ENCODE measurements at regions not wholly inside any gene's neighbourhood (a gene's known extent, or its start where the extent isn't known, plus 50 kb on each side); places are given as distances from the start of the nearest gene placed in this dataset.

GRCh38 chr21:35233756-35234155 is 184.7 kb upstream of the RUNX1 start:
- H3K9me3 ChIP-seq (ENCODE audit: control insufficient read depth, insufficient read depth, low read length), result no peaks in the 10 kb centered on the region
- WGBS (ENCODE audit: insufficient coverage, insufficient read length), result no CpG with 5 or more reads among the region's 3 CpGs
- no peak for DNase-seq (ENCODE audit: low read depth, low spot score)
- no peak overlapping the region for H3K27ac ChIP-seq (ENCODE audit: low read length)
- no peaks in the 10 kb centered on the region for H3K4me1 ChIP-seq (ENCODE audit: control insufficient read depth, insufficient read depth, low read length)
- no peaks in the 10 kb centered on the region for H3K27me3 ChIP-seq (ENCODE audit: control insufficient read depth, insufficient read depth, low read length)
- H3K4me3 ChIP-seq (ENCODE audit: low read length), result no peak overlapping the region
- H3K36me3 ChIP-seq (ENCODE audit: control insufficient read depth, insufficient read depth, low read length), result no peaks in the 10 kb centered on the region

- no peaks in the 10 kb centered on the region for H3K27me3 ChIP-seq (ENCODE audit: control insufficient read depth, insufficient read depth, low read length)
- no peak for DNase-seq (ENCODE audit: low read depth, low spot score)
- no peak overlapping the region for H3K4me3 ChIP-seq (ENCODE audit: low read length)
- H3K27ac ChIP-seq (ENCODE audit: low read length), result no peak overlapping the region
- no CpG with 5 or more reads among the region's 11 CpGs for WGBS (ENCODE audit: insufficient coverage, insufficient read length)
- H3K36me3 ChIP-seq (ENCODE audit: control insufficient read depth, insufficient read depth, low read length), result no peaks in the 10 kb centered on the region
- H3K4me1 ChIP-seq (ENCODE audit: control insufficient read depth, insufficient read depth, low read length), result peaks cover 2% of the 10 kb centered on the region; the same call in 1 of the 2 replicates
- H3K9me3 ChIP-seq (ENCODE audit: control insufficient read depth, insufficient read depth, low read length), result no peaks in the 10 kb centered on the region
These were observed 183.6 kb upstream of the RUNX1 start for GRCh38 chr21:35232545-35233176.

DNA sequence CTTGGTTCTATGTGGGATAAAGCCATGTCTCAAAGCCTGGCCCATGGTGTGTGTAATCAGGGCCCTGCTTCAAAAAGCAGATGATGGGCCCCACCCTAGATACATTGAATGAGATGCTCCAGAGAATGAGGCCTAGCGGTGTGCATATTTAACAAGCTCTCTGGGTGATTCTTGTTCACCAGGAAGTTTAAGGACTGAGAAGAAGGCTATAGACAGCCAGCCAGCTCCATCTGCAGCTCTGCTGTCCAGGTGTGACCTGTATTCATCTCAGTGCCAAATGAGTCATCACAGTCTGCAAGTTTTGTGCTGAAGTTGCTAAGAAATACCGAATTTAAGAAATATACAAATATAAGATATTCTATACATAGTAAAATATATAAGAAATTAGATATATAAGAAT is 182.0 kb upstream of the RUNX1 start:
- DNase-seq (ENCODE audit: low read depth, low spot score), result no peak
- H3K4me1 ChIP-seq (ENCODE audit: control insufficient read depth, insufficient read depth, low read length), result peaks cover 2% of the 10 kb centered on the region
- no peaks in the 10 kb centered on the region for H3K9me3 ChIP-seq (ENCODE audit: control insufficient read depth, insufficient read depth, low read length)
- no peaks in the 10 kb centered on the region for H3K27me3 ChIP-seq (ENCODE audit: control insufficient read depth, insufficient read depth, low read length)
- H3K36me3 ChIP-seq (ENCODE audit: control insufficient read depth, insufficient read depth, low read length), result no peaks in the 10 kb centered on the region
- no CpG with 5 or more reads among the region's 2 CpGs for WGBS (ENCODE audit: insufficient coverage, insufficient read length)
- no peak overlapping the region for H3K27ac ChIP-seq (ENCODE audit: low read length)
- H3K4me3 ChIP-seq (ENCODE audit: low read length), result no peak overlapping the region

- no peaks in the 10 kb centered on the region for H3K9me3 ChIP-seq (ENCODE audit: control insufficient read depth, insufficient read depth, low read length)
- H3K4me1 ChIP-seq (ENCODE audit: control insufficient read depth, insufficient read depth, low read length), result peaks cover 2% of the 10 kb centered on the region
- H3K27me3 ChIP-seq (ENCODE audit: control insufficient read depth, insufficient read depth, low read length), result no peaks in the 10 kb centered on the region
- no peak overlapping the region for H3K4me3 ChIP-seq (ENCODE audit: low read length)
- DNase-seq (ENCODE audit: low read depth, low spot score), result no peak
- no peak overlapping the region for H3K27ac ChIP-seq (ENCODE audit: low read length)
- no peaks in the 10 kb centered on the region for H3K36me3 ChIP-seq (ENCODE audit: control insufficient read depth, insufficient read depth, low read length)
- no CpG with 5 or more reads among the region's 3 CpGs for WGBS (ENCODE audit: insufficient coverage, insufficient read length)
These were observed 180.2 kb upstream of the RUNX1 start for GRCh38 chr21:35229290-35229689.

DNA sequence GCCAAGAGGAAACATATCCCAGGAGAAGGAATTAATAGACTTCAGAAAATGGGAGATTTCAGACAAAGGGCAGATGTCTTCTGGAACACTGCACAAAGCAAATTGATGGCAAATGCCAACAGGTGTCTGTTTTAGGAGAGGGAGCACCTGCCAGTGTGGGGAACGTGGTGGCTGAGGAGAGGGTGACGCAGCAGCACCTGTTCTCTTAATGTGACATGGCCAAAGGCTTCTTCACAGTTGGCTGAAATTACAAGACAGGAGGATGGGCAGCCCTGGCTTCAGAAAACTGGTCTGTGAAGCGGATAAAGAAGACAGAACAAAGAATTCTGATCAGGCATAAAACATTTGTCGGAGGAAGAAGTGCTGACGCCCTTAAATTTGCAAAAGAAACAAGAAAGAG is 178.7 kb upstream of the RUNX1 start:
- H3K9me3 ChIP-seq (ENCODE audit: control insufficient read depth, insufficient read depth, low read length), result no peaks in the 10 kb centered on the region
- no peaks in the 10 kb centered on the region for H3K36me3 ChIP-seq (ENCODE audit: control insufficient read depth, insufficient read depth, low read length)
- H3K4me3 ChIP-seq (ENCODE audit: low read length), result no peak overlapping the region
- no peaks in the 10 kb centered on the region for H3K27me3 ChIP-seq (ENCODE audit: control insufficient read depth, insufficient read depth, low read length)
- WGBS (ENCODE audit: insufficient coverage, insufficient read length), result no CpG with 5 or more reads among the region's 5 CpGs
- no peak for DNase-seq (ENCODE audit: low read depth, low spot score)
- no peak overlapping the region for H3K27ac ChIP-seq (ENCODE audit: low read length)
- H3K4me1 ChIP-seq (ENCODE audit: control insufficient read depth, insufficient read depth, low read length), result peaks cover 2% of the 10 kb centered on the region

DNA sequence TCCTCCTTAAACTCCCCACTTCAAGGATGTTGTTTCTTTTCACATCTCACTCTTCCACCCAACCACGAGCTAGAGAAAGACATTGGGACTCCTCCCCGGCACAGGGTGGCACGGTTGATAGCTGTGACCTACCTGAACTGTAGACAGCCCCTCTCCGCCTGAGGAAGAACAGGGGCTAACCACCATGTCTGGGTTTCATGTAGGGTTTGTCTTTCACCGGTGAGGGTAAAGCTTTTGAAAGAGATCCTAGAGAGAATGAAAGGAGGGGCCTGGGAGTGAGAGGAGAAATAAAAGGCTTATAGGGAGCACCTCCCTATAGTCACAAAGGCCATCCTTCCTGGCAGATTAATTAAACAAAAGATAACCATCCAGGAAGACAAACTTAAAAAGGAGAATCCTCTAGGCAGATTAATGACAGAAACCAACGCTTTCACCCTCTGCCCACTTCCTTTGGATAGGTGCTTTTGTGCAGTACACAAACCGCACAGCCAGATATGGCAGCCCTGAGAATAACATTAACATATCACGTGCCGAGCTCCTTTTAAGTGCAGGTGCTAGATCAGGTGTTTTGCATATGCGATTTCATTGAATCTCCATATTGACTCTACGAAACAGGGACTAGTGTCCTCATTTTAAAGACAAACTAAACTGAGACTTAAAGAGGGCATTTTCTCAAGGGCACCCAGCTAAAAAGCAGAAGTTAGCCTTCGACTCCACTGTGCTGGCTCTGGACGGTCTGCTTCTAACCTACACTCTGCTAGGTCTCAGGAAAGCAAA is 178.1 kb upstream of the RUNX1 start:
- Histone ChIP-seq H3K27me3 (ENCODE audit: control insufficient read depth, insufficient read depth, low read length) (no peaks in the 10 kb centered on the region), H3K36me3 (ENCODE audit: control insufficient read depth, insufficient read depth, low read length) (no peaks in the 10 kb centered on the region), H3K9me3 (ENCODE audit: control insufficient read depth, insufficient read depth, low read length) (no peaks in the 10 kb centered on the region), H3K4me3 (ENCODE audit: low read length) (no peak overlapping the region), H3K27ac (ENCODE audit: low read length) (no peak overlapping the region), H3K4me1 (ENCODE audit: control insufficient read depth, insufficient read depth, low read length) (peaks cover 2% of the 10 kb centered on the region)
- no CpG with 5 or more reads among the region's 13 CpGs for WGBS (ENCODE audit: insufficient coverage, insufficient read length)
- no peak for DNase-seq (ENCODE audit: low read depth, low spot score)

DNA sequence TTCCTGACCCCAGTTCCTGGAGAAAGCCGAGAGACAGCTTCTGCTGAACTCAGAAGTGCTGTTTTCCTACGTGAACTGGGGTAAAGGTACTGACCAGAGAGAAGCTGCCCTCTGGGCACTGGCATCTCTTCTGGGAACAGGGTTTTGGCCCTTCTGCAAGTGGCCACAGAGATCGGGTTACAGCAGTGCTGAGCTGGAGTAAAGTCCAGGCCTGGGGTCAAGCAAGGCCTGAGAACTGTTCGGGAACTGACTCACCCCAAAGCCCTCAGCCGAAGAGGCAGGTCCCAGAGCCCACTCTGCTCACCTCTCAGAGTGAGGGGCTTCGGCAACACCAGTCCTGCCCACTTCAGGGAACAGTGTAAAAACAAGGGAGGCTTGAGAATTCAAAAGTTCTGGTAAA is 177.2 kb upstream of the RUNX1 start:
- Histone ChIP-seq H3K27me3 (ENCODE audit: control insufficient read depth, insufficient read depth, low read length) (no peaks in the 10 kb centered on the region), H3K4me3 (ENCODE audit: low read length) (no peak overlapping the region), H3K36me3 (ENCODE audit: control insufficient read depth, insufficient read depth, low read length) (no peaks in the 10 kb centered on the region), H3K27ac (ENCODE audit: low read length) (no peak overlapping the region), H3K4me1 (ENCODE audit: control insufficient read depth, insufficient read depth, low read length) (peaks cover 2% of the 10 kb centered on the region), H3K9me3 (ENCODE audit: control insufficient read depth, insufficient read depth, low read length) (no peaks in the 10 kb centered on the region)
- DNase-seq (ENCODE audit: low read depth, low spot score), result no peak
- no CpG with 5 or more reads among the region's 6 CpGs for WGBS (ENCODE audit: insufficient coverage, insufficient read length)

DNA sequence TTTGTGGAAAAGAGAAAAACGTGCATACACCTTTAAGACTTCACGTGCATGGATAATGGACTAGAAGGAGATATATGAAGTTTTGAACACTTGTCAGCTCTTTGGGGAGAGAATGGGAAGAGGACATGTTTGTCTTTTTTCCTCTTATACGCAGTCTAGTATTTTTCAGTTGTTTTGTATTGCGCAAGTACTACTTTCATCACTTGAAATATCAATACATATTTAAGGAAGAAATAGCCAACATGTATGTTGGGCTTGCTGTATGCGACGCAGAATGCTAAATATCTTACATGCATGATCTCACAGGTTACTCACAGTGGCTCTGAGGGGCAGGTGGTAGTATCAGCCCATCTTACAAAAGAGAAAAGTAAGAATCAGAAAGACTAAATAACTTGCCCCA is 176.5 kb upstream of the RUNX1 start:
- no peak overlapping the region for H3K4me3 ChIP-seq (ENCODE audit: low read length)
- WGBS (ENCODE audit: insufficient coverage, insufficient read length), result no CpG with 5 or more reads among the region's 6 CpGs
- peaks cover 2% of the 10 kb centered on the region for H3K4me1 ChIP-seq (ENCODE audit: control insufficient read depth, insufficient read depth, low read length)

GRCh38 chr21:35223480-35224156 is 174.5 kb upstream of the RUNX1 start:
- no peak for DNase-seq (ENCODE audit: low read depth, low spot score)
- no CpG with 5 or more reads among the region's 6 CpGs for WGBS (ENCODE audit: insufficient coverage, insufficient read length)
- peaks cover 2% of the 10 kb centered on the region for H3K4me1 ChIP-seq (ENCODE audit: control insufficient read depth, insufficient read depth, low read length)

More for the DNA sequence above, 176.5 kb upstream of the RUNX1 start:
- Histone ChIP-seq H3K27ac (ENCODE audit: low read length) (no peak overlapping the region), H3K27me3 (ENCODE audit: control insufficient read depth, insufficient read depth, low read length) (no peaks in the 10 kb centered on the region), H3K9me3 (ENCODE audit: control insufficient read depth, insufficient read depth, low read length) (no peaks in the 10 kb centered on the region), H3K36me3 (ENCODE audit: control insufficient read depth, insufficient read depth, low read length) (no peaks in the 10 kb centered on the region)
- no peak for DNase-seq (ENCODE audit: low read depth, low spot score)

GRCh38 chr21:35222541-35222941 is 173.4 kb upstream of the RUNX1 start:
- no CpG with 5 or more reads among the region's 3 CpGs for WGBS (ENCODE audit: insufficient coverage, insufficient read length)
- DNase-seq (ENCODE audit: low read depth, low spot score), result no peak
- no peaks in the 10 kb centered on the region; the same call in 1 of the 2 replicates for H3K4me1 ChIP-seq (ENCODE audit: control insufficient read depth, insufficient read depth, low read length)
- no peaks in the 10 kb centered on the region for H3K27me3 ChIP-seq (ENCODE audit: control insufficient read depth, insufficient read depth, low read length)
- H3K9me3 ChIP-seq (ENCODE audit: control insufficient read depth, insufficient read depth, low read length), result no peaks in the 10 kb centered on the region
- no peaks in the 10 kb centered on the region for H3K36me3 ChIP-seq (ENCODE audit: control insufficient read depth, insufficient read depth, low read length)
- no peak overlapping the region for H3K4me3 ChIP-seq (ENCODE audit: low read length)
- no peak overlapping the region for H3K27ac ChIP-seq (ENCODE audit: low read length)

More at GRCh38 chr21:35223480-35224156, 174.5 kb upstream of the RUNX1 start:
- Histone ChIP-seq H3K27me3 (ENCODE audit: control insufficient read depth, insufficient read depth, low read length) (no peaks in the 10 kb centered on the region), H3K4me3 (ENCODE audit: low read length) (no peak overlapping the region), H3K27ac (ENCODE audit: low read length) (no peak overlapping the region), H3K9me3 (ENCODE audit: control insufficient read depth, insufficient read depth, low read length) (no peaks in the 10 kb centered on the region), H3K36me3 (ENCODE audit: control insufficient read depth, insufficient read depth, low read length) (no peaks in the 10 kb centered on the region)

Data from iPS DF 6.9 (cell line).